Panc1 (cell line): ENCODE measurements at regions not wholly inside any gene's neighbourhood (a gene's known extent, or its start where the extent isn't known, plus 50 kb on each side); places are given as distances from the start of the nearest gene placed in this dataset.

Experiments
- ATAC-seq: fragments of 200-7000 bp; cut with Tn5 transposase; 2 replicates; pipeline ENCODE4 v1.9.1; 2020; ENCODE audit warnings: mild to moderate bottlenecking, moderate library complexity
- BruUV-seq: library from RNA; stranded (reverse); fragments of 400-500 nt; replicated peaks from 2 replicates; lab custom pipeline; 2021; lab: Mats Ljungman, UMichigan
- CTCF ChIA-PET: fragments of 300-600 bp; sonication (Branson Sonifier 250); formaldehyde crosslinking; loops from one replicate; lab custom pipeline; 2022; ENCODE audit warnings: antibody characterized with exemption; lab: Charles Lee
- POLR2A ChIA-PET: fragments of 300-600 bp; sonication (Branson Sonifier 250); formaldehyde crosslinking; loops from one replicate; lab custom pipeline; 2022; ENCODE audit warnings: antibody characterized with exemption; lab: Charles Lee
- DNase-seq: peaks from one replicate; pipeline ENCODE4 v3.0.0-alpha.2; 2010; ENCODE audit warnings: low read depth, low spot score
- H3K27ac ChIP-seq: 2 replicates; pipeline ENCODE4 v1.5.1; 2011; ENCODE audit warnings: mild to moderate bottlenecking, low read length, inconsistent platforms
- H3K27me3 ChIP-seq: fragments of 200-500 bp; sonication (Bioruptor generic); 2 replicates; pipeline ENCODE4 v1.6.0; 2014; ENCODE audit warnings: low read length, inconsistent platforms; ENCODE audit not compliant: control insufficient read depth, insufficient read depth
- H3K36me3 ChIP-seq: fragments of 200-500 bp; sonication (Bioruptor generic); 2 replicates; pipeline ENCODE4 v1.5.1; 2014; ENCODE audit warnings: inconsistent platforms, mild to moderate bottlenecking, low read length, moderate library complexity; ENCODE audit not compliant: control insufficient read depth, insufficient read depth
- H3K4me1 ChIP-seq: 2 replicates; pipeline ENCODE4 v1.5.1; 2011; ENCODE audit warnings: inconsistent platforms, mild to moderate bottlenecking, low read length, moderate library complexity; ENCODE audit not compliant: control insufficient read depth, insufficient read depth
- H3K4me3 ChIP-seq, 2 experiments: 2 replicates each; pipeline ENCODE4 v1.5.1; 2011 to 2012; ENCODE audit warnings: low read depth in 2 of 2, low read length in 2 of 2, mild to moderate bottlenecking in 2 of 2, inconsistent platforms in 1 of 2, moderate library complexity in 1 of 2
- H3K9me3 ChIP-seq: fragments of 200-500 bp; sonication (Bioruptor generic); 2 replicates; pipeline ENCODE4 v1.5.1; 2014; ENCODE audit warnings: low read depth, mild to moderate bottlenecking, inconsistent platforms, low read length, moderate library complexity; ENCODE audit not compliant: control insufficient read depth, insufficient read depth
- CTCF ChIP-seq: fragments of 450-650 bp; IDR thresholded peaks from 2 replicates; pipeline ENCODE4 v1.5.1; 2017; ENCODE audit warnings: mild to moderate bottlenecking
- POLR2AphosphoS5 ChIP-seq: IDR thresholded peaks from 2 replicates; pipeline ENCODE4 v1.6.1; 2012; ENCODE audit warnings: mild to moderate bottlenecking, low read depth, low read length, moderate library complexity
- REST ChIP-seq, 2 experiments: IDR thresholded peaks; 2 replicates each; pipeline ENCODE4 v1.6.1; 2011 to 2012; ENCODE audit warnings: low read depth in 2 of 2, control low read depth in 1 of 2, low read length in 1 of 2, mild to moderate bottlenecking in 1 of 2, moderate library complexity in 1 of 2; ENCODE audit not compliant: insufficient read depth in 1 of 2
- SIN3A ChIP-seq: IDR thresholded peaks from 2 replicates; pipeline ENCODE4 v1.6.1; 2012; ENCODE audit warnings: low read depth, mild to moderate bottlenecking, low read length, moderate library complexity, borderline replicate concordance; ENCODE audit not compliant: insufficient read depth
- TCF7L2 ChIP-seq: IDR thresholded peaks from 2 replicates; pipeline ENCODE4 v1.6.1; 2011; ENCODE audit warnings: mild to moderate bottlenecking, low read depth, low read length, inconsistent platforms
- in situ Hi-C: cut with HindIII; loops from 2 replicates; pipeline ENCODE4 v1.10.0; 2016; ENCODE audit warnings: low sequenced_read_pairs, low pct_unique_long_range_greater_than_20kb
- intact Hi-C: fragments of 100-400 bp; cut with micrococcal nuclease; formaldehyde crosslinking; loops from one replicate; pipeline ENCODE4 v1.10.0; 2022; ENCODE audit not compliant: unreplicated experiment

GRCh38 chr13:44260336-44260735 is 113.3 kb upstream of the SERP2 start:
- Histone ChIP-seq H3K9me3 (no peaks in the 10 kb centered on the region), H3K4me1 (no peaks in the 10 kb centered on the region), H3K4me3 (no peak overlapping the region), H3K27ac (no peak overlapping the region), H3K36me3 (no peaks in the 10 kb centered on the region), H3K27me3 (no peaks in the 10 kb centered on the region)
- DNase-seq (no peak), ATAC-seq (no peak)
- no peak for TF ChIP-seq SIN3A
- no peak for TF ChIP-seq REST (IDR thresholded peaks at IDR 0.05; ENCODE audit: insufficient read depth in 1 of 2, low read depth in 2 of 2, low read length in 1 of 2)
- TF ChIP-seq CTCF: no peak
- TF ChIP-seq TCF7L2: no peak
- no peak for TF ChIP-seq POLR2AphosphoS5
- in situ Hi-C loops: no loop called here
- BruUV-seq: no TSS peak
- ChIA-PET POLR2A (no interaction called here), CTCF (no interaction called here)
- intact Hi-C loops: no loop called here

- TF ChIP-seq POLR2AphosphoS5 (no peak), TCF7L2 (no peak), CTCF (no peak), REST (IDR thresholded peaks at IDR 0.05; ENCODE audit: insufficient read depth in 1 of 2, low read depth in 2 of 2, low read length in 1 of 2) (no peak), SIN3A (no peak)
- Histone ChIP-seq H3K27ac (no peak overlapping the region), H3K36me3 (no peaks in the 10 kb centered on the region), H3K27me3 (no peaks in the 10 kb centered on the region), H3K9me3 (no peaks in the 10 kb centered on the region), H3K4me1 (no peaks in the 10 kb centered on the region), H3K4me3 (no peak overlapping the region)
- ATAC-seq (no peak), DNase-seq (no peak)
- BruUV-seq: no TSS peak
- in situ Hi-C loops (no loop called here), intact Hi-C loops (no loop called here)
- ChIA-PET POLR2A (no interaction called here), CTCF (no interaction called here)
Measured at GRCh38 chr13:44263751-44264620, 109.6 kb upstream of the SERP2 start.
